ENCODE measurements at regions not wholly inside any gene's neighbourhood (a gene's known extent, or its start where the extent isn't known, plus 50 kb on each side); places are given as distances from the start of the nearest gene placed in this dataset.
A peak's percentile ranks its signal among the peaks of the same experiment; 100 is the strongest.

- H4K20me1 ChIP-seq (replicated peaks; ENCODE audit: insufficient read depth): no peaks in the 10 kb centered on the region
- H3F3A ChIP-seq (replicated peaks; ENCODE audit: low read depth): no peaks in the 10 kb centered on the region
- no peaks in the 10 kb centered on the region for H3K9me3 Mint-ChIP-seq
- peaks cover 5% of the 10 kb centered on the region for H3K4me1 Mint-ChIP-seq
- no peak overlapping the region for H3K27ac ChIP-seq (ENCODE audit: low read depth)
- no peaks in the 10 kb centered on the region for H3K36me3 ChIP-seq (ENCODE audit: insufficient read depth)
- H3K27ac Mint-ChIP-seq: no peak overlapping the region
- H3K9me2 ChIP-seq (ENCODE audit: insufficient read depth): no peaks in the 10 kb centered on the region; the same call in 1 of the 2 replicates
- H2AFZ ChIP-seq: 0 out of 2 replicates have a peak overlapping the region, but pooled peaks have one; percentile 28
- no peaks in the 10 kb centered on the region for H3K27me3 ChIP-seq (ENCODE audit: insufficient read depth)
- no peak for TF ChIP-seq ETS1 (IDR thresholded peaks at IDR 0.05)
- TF ChIP-seq ZNF331 (CRISPR knock-in tag; IDR thresholded peaks at IDR 0.05; ENCODE audit: low read depth): no peak
- no peak for TF ChIP-seq EZH2 (IDR thresholded peaks at IDR 0.05; ENCODE audit: low read depth, unreplicated experiment)
- TF ChIP-seq STAT1 (IDR thresholded peaks at IDR 0.05; ENCODE audit: unreplicated experiment): no peak
- TF ChIP-seq, protein P1, sequence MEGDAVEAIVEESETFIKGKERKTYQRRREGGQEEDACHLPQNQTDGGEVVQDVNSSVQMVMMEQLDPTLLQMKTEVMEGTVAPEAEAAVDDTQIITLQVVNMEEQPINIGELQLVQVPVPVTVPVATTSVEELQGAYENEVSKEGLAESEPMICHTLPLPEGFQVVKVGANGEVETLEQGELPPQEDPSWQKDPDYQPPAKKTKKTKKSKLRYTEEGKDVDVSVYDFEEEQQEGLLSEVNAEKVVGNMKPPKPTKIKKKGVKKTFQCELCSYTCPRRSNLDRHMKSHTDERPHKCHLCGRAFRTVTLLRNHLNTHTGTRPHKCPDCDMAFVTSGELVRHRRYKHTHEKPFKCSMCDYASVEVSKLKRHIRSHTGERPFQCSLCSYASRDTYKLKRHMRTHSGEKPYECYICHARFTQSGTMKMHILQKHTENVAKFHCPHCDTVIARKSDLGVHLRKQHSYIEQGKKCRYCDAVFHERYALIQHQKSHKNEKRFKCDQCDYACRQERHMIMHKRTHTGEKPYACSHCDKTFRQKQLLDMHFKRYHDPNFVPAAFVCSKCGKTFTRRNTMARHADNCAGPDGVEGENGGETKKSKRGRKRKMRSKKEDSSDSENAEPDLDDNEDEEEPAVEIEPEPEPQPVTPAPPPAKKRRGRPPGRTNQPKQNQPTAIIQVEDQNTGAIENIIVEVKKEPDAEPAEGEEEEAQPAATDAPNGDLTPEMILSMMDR (conservative IDR thresholded peaks at IDR 0.05; ENCODE audit: low read depth in 2 of 2): no peak
- TF ChIP-seq ZNF114 (CRISPR knock-in tag; IDR thresholded peaks at IDR 0.05): no peak
- TF ChIP-seq, protein P2, sequence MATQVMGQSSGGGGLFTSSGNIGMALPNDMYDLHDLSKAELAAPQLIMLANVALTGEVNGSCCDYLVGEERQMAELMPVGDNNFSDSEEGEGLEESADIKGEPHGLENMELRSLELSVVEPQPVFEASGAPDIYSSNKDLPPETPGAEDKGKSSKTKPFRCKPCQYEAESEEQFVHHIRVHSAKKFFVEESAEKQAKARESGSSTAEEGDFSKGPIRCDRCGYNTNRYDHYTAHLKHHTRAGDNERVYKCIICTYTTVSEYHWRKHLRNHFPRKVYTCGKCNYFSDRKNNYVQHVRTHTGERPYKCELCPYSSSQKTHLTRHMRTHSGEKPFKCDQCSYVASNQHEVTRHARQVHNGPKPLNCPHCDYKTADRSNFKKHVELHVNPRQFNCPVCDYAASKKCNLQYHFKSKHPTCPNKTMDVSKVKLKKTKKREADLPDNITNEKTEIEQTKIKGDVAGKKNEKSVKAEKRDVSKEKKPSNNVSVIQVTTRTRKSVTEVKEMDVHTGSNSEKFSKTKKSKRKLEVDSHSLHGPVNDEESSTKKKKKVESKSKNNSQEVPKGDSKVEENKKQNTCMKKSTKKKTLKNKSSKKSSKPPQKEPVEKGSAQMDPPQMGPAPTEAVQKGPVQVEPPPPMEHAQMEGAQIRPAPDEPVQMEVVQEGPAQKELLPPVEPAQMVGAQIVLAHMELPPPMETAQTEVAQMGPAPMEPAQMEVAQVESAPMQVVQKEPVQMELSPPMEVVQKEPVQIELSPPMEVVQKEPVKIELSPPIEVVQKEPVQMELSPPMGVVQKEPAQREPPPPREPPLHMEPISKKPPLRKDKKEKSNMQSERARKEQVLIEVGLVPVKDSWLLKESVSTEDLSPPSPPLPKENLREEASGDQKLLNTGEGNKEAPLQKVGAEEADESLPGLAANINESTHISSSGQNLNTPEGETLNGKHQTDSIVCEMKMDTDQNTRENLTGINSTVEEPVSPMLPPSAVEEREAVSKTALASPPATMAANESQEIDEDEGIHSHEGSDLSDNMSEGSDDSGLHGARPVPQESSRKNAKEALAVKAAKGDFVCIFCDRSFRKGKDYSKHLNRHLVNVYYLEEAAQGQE (IDR thresholded peaks at IDR 0.05; ENCODE audit: unreplicated experiment): no peak
- no peak for TF ChIP-seq CREB1 (CRISPR knock-in tag; IDR thresholded peaks at IDR 0.05; ENCODE audit: low read depth)
- no peak for TF ChIP-seq ZNF462 (CRISPR knock-in tag; IDR thresholded peaks at IDR 0.05)
- TF ChIP-seq NANOG (IDR thresholded peaks at IDR 0.05; ENCODE audit: borderline replicate concordance): no peak
- TF ChIP-seq POLR2AphosphoS5 (IDR thresholded peaks at IDR 0.05; ENCODE audit: low read depth): no peak
- TF ChIP-seq JUNB (IDR thresholded peaks at IDR 0.05; ENCODE audit: unreplicated experiment): no peak
- TF ChIP-seq EZH2phosphoT487 (IDR thresholded peaks at IDR 0.05; ENCODE audit: unreplicated experiment): no peak
- no peak overlapping the region for H3K4me3 Mint-ChIP-seq
- H3K4me1 ChIP-seq (ENCODE audit: insufficient read depth): no peaks in the 10 kb centered on the region; the same call in 1 of the 2 replicates
- ATAC-seq: no peak
- no peak for DNase-seq (ENCODE audit: low spot score)
- no peak overlapping the region for H3K4me3 ChIP-seq
- H3K79me2 ChIP-seq (replicated peaks; ENCODE audit: insufficient read depth): no peaks in the 10 kb centered on the region
- H3K36me3 Mint-ChIP-seq (ENCODE audit: low read depth): no peaks in the 10 kb centered on the region
- H3K27me3 Mint-ChIP-seq (ENCODE audit: insufficient read depth, low read depth, poor library complexity): no peaks in the 10 kb centered on the region
- H3K4me2 ChIP-seq: no peak overlapping the region
Observed at GRCh38 chr13:44293374-44293773, 80.2 kb upstream of the SERP2 start.
